HG02610 (cell line): ENCODE measurements at regions not wholly inside any gene's neighbourhood (a gene's known extent, or its start where the extent isn't known, plus 50 kb on each side); places are given as distances from the start of the nearest gene placed in this dataset.
"Not testable (repeated sequence)": the region's sequence is repeated elsewhere in the genome, so short reads cannot be mapped to it uniquely, and the experiment has no call there.

Source experiments
- ATAC-seq: cut with Tn5 transposase; IDR thresholded peaks from one replicate; pipeline ENCODE4 v1.9.1; 2021; ENCODE audit warnings: mild to moderate bottlenecking, moderate library complexity; ENCODE audit not compliant: unreplicated experiment

GRCh38 chr9:103237571-103238109 lies 242.5 kb downstream of the CYLC2 start:
- not testable (repeated sequence) for ATAC-seq

GRCh38 chr9:103242025-103242424 lies 246.9 kb downstream of the CYLC2 start:
- no peak for ATAC-seq

GRCh38 chr9:103242486-103242885 lies 247.4 kb downstream of the CYLC2 start:
- no peak for ATAC-seq

DNA sequence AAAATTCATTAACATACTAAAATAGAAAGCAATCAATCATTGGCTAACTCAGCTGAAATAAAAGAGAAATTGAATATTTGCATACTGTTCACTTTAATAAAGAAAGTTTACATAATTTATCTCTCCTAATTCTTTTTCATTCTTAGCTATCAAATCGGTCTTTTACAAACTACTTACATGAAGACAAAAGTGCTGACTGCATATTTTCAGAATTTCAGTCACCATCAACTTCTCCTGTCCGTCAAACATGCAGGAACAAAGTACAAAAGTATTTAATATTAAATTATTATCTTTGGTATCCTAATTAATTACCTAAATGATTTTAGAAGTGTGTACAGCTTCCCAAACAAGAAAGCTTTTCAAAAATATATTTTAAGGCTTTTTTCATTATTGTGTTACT lies 248.4 kb downstream of the CYLC2 start:
- no peak for ATAC-seq

- no peak for ATAC-seq
Measured at GRCh38 chr9:103245369-103245768, 250.2 kb downstream of the CYLC2 start.

- ATAC-seq: no peak
Measured at GRCh38 chr9:103261951-103262350, 266.8 kb downstream of the CYLC2 start.

DNA sequence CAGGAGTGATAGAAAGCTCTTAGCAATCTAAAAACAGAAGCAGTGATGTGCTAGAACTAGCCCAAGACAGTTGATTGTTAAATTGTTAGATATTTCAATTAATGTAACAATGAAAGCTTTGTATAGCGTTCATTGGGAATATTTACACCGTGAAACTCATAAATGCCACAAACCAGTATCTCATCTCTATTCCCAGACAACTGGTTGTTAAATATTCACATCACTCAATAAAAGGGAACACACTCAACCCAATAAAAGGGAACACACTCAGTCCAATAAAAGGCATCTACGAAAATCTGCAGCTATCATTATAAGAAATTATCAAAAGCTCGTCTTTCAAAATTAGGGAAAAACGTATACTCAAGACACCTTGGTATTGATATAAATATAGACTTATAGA lies 270.9 kb downstream of the CYLC2 start:
- no peak for ATAC-seq

GRCh38 chr9:103277240-103277639 lies 282.1 kb downstream of the CYLC2 start:
- no peak for ATAC-seq

DNA sequence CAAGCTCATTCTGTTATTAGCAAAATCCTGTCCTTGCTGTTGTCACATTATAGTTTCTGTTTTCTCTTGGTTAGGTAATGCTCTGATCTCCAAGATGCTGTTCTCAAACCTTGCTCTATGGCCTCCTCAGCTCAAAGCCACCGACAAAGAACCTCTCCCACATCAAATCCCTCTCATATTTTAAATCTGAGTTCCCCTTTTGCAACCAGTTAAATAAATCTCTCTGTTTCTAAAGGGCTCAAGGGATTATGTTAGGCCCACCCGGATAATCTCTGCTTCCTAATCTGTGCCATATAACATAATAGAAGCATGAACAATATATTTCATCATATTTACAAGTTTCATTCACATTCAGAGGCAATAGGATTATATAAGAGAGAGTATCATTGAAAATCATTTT lies 286.0 kb downstream of the CYLC2 start:
- ATAC-seq: no peak

DNA sequence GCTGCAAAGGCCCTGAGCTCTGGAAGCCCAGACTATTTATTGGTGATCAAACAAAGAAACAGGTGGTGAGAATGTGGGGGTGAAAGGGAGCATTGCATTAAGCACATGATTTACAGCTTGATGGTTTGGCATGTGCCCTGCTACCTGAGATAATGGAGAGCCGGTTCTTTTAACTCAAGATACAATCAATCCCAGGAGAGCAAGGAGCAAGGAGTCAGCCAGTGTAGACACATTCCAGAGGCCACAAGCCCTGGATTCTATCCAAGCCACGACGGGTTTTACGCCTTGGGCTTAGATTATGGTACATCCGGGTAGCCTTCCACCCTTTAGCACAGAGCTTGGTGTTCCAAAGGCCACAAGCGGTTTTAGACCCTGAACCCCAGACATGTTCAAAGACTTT lies 292.2 kb downstream of the CYLC2 start:
- ATAC-seq: no peak

DNA sequence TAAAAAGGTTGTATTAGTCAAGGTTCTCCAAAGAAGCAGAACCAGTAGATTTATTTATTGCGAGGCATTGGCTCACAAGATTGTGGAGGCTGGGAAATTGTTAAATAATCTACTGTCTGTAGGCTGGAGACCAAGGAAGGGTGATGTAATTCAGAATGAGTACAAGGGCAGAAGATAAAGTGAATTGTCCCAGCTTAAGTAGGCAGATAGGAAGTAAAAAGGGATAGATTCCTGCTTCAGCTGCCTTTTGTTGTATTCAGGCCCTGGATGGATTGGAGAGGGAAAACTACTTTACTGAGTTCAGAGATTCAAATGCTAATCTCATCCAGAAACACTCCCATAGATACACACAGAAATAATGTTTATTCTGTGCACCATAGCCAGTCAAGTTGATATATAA lies 301.1 kb downstream of the CYLC2 start:
- no peak for ATAC-seq

DNA sequence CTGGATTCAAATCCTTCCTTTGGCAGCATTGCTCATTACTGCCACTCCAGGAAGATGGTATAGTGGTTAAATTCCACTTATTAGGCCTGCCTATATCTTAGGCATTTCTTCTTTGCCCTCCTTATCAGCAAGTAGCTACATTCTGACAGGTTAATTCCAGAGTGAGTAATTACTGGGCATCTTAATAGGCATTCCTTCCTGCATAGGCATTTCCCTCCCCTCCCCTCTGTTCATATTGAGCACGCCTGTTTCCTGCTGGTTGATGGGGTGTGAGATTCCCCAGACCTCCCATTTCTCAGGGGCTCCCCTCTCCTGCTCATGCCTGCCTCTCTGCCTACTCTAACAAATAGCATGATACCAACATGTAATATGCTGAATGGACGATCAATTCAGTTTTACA lies 305.9 kb downstream of the CYLC2 start:
- ATAC-seq: no peak

DNA sequence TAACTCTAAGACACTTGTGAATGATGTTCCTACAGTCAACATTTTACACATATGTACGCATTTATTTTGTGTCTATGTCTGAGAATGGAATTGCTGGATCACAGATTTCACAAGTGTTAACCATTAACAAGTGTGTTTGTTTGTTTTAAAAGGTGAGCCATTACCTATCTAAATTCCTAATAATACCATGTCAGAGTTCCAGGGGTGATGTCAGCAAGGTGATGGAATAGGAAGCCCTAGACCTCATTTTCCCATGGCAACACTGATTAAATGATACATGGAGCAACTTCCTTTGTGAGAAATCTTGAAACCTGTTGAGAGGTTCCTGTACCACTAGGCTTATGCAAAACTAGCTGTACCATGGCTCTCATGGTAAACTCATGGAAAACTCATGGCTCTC lies 309.7 kb downstream of the CYLC2 start:
- no peak for ATAC-seq

DNA sequence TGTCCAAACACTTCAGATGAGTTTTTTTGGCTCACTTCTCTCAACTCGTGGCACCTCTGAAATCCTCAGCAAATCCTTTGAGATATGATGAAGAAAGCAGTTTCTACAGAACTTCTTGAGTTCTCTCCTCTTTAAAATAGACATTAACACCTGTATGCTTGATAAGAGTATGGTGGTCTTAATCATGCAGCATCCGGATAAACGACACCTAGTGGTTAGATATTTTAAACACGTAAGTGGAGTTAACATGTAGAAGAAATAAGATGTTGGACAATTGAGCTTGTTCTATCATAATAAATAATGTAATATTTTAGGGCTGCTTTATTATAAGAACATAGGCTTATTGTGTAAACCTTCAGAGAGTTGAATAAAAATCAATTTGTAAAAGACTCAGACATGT lies 324.8 kb downstream of the CYLC2 start:
- ATAC-seq: no peak

DNA sequence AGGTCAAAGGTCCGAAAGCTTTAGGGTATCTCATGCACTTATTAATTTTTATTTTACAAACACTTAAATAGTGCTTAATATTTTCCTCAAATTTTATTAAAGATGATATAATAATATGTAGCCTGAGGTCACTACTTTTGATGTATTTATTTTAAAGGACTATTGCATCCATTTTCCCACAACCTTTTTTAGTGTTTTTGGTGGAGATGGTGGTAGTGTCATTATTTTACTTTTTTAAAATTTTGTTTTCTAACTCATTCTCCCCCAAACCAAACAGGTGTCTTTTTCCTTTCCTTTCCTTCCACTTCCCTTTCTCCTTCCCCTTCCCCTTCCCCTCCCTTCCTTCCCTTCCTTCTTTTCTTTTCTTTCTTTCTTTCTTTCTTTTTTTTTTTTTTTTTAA lies 328.6 kb downstream of the CYLC2 start:
- ATAC-seq: no peak

DNA sequence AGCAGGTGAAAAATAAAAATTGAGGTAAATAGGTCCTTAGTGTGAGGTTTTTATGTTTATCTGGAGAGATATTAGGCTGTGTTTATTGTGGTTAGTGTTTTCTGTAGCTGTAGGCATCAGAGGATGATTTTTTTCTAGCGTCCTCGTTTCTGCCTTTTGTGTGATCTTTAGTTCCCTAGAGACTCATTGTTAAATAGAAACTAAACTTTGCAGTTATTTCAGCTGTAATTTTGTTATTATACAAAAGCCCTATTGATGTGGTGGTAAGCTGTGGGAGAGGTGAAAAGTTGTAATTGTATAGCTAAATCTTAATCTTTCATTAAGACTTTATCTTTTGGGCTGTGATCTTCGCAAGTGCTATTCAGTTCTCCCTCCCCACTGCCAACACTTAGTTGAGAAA lies 340.3 kb downstream of the CYLC2 start:
- no peak for ATAC-seq

GRCh38 chr9:103355000-103355399 lies 359.9 kb downstream of the CYLC2 start:
- no peak for ATAC-seq

GRCh38 chr9:103357980-103358379 lies 362.8 kb downstream of the CYLC2 start:
- not testable (repeated sequence) for ATAC-seq

GRCh38 chr9:103361906-103362305 lies 366.8 kb downstream of the CYLC2 start:
- no peak for ATAC-seq

GRCh38 chr9:103362986-103363385 lies 367.9 kb downstream of the CYLC2 start:
- no peak for ATAC-seq

- ATAC-seq: no peak
Measured at GRCh38 chr9:103364753-103365152, 369.6 kb downstream of the CYLC2 start.

- no peak for ATAC-seq
Measured at GRCh38 chr9:103371152-103371551, 376.0 kb downstream of the CYLC2 start.

DNA sequence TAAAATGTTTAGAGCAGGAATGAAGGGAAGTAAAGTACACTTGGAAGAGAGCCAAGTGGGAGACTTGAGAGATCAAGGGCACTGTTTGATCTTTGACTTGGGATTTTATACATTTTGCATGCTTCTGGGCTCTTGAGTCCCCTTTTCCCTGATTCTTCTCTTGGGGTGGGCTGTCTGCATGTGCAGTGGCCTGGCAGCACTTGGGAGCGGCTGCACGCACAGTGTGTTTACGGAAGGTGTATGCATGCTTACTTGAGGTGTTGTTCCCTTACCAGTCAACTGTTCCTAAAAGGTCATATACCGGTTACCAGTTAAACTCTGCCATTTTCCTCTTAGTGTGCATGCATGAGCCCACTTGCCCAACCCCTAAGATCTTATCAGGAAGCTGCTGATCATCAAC lies 377.7 kb downstream of the CYLC2 start:
- ATAC-seq: no peak

DNA sequence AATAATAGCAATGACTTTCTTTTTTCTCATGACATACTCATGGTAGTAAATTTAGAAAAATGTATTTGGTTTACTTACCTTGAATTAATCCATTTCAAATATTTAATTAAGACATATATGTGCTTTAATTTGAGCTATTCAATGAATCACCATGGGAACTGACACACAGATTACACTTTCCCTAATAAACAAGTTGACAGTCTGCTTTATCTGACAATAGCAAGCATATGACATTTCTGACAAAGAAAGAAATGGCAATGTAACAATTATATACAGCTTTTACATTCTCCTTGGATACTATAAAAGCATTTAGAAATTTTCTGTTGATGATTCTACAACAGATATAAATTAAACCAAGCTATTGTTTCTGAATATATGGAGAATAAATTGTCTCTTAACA lies 382.5 kb downstream of the CYLC2 start:
- no peak for ATAC-seq
